ENCODE measurements at regions not wholly inside any gene's neighbourhood (a gene's known extent, or its start where the extent isn't known, plus 50 kb on each side); places are given as distances from the start of the nearest gene placed in this dataset.

GRCh38 chr1:69103213-69103612 is 464.5 kb upstream of the LRRC7 start:
- TF ChIP-seq CTCF (IDR thresholded peaks at IDR 0.05) = no peak
- no peak for TF ChIP-seq ZFX (IDR thresholded peaks at IDR 0.05; ENCODE audit: borderline replicate concordance)

All from 22Rv1 (cell line).